Endothelial cell of umbilical vein (primary cell): ENCODE measurements at regions not wholly inside any gene's neighbourhood (a gene's known extent, or its start where the extent isn't known, plus 50 kb on each side); places are given as distances from the start of the nearest gene placed in this dataset.

Experiments used
- BruUV-seq: library from RNA; stranded (reverse); fragments of 400-500 nt; replicated peaks from 2 replicates; lab custom pipeline; 2021; lab: Mats Ljungman, UMichigan
- CTCF ChIA-PET: fragments of 300-600, 350-600 bp; sonication (Branson Sonifier 250); formaldehyde crosslinking; loops from one replicate; lab custom pipeline; 2021; ENCODE audit warnings: antibody characterized with exemption, inconsistent platforms; lab: Charles Lee
- POLR2A ChIA-PET: fragments of 300-600, 350-600 bp; sonication (Branson Sonifier 250); formaldehyde crosslinking; loops from one replicate; lab custom pipeline; 2021; ENCODE audit warnings: antibody characterized with exemption, inconsistent platforms; lab: Charles Lee
- DNase-seq: peaks from one replicate; pipeline ENCODE4 v3.0.0-alpha.2; 2011; ENCODE audit warnings: low read depth, low spot score
- FAIRE-seq: peaks from 2 replicates; lab custom pipeline; 2011; peaks lifted over from hg19 to GRCh38; lab: Jason Lieb, UNC
- H2AFZ ChIP-seq: 2 replicates; pipeline ENCODE4 v1.6.0; 2012; ENCODE audit warnings: low read depth, low read length, control low read depth, inconsistent platforms
- H3K27ac ChIP-seq: 2 replicates; pipeline ENCODE4 v1.5.1; 2011; ENCODE audit warnings: low read depth, mild to moderate bottlenecking, control low read depth, low read length, moderate library complexity; ENCODE audit not compliant: insufficient read depth
- H3K27me3 ChIP-seq, 2 experiments: 2 replicates each; pipeline versions ENCODE4 v1.6.0 to v1.6.1; 2011; ENCODE audit warnings: low read length in 2 of 2, mixed read lengths in 1 of 2; ENCODE audit not compliant: control insufficient read depth in 2 of 2, insufficient read depth in 2 of 2
- H3K36me3 ChIP-seq, 2 experiments: 2 replicates in 1 of 2; 3 replicates in 1 of 2; pipeline ENCODE4 v1.5.1; 2011; ENCODE audit warnings: low read length in 2 of 2, mild to moderate bottlenecking in 1 of 2, moderate library complexity in 1 of 2; ENCODE audit not compliant: control insufficient read depth in 2 of 2, insufficient read depth in 2 of 2; ENCODE audit errors: extremely low read depth in 1 of 2
- H3K4me1 ChIP-seq: 3 replicates; pipeline ENCODE4 v1.5.1; 2011; ENCODE audit warnings: mild to moderate bottlenecking, low read length; ENCODE audit not compliant: control insufficient read depth, insufficient read depth; ENCODE audit errors: extremely low read depth
- H3K4me2 ChIP-seq: 2 replicates; pipeline ENCODE4 v1.6.1; 2011; ENCODE audit warnings: low read length, control low read depth, mixed read lengths; ENCODE audit not compliant: insufficient read depth
- H3K4me3 ChIP-seq, 3 experiments: fragments of 200-600 bp in 1 of 3; sonication (generic), shearing (Covaris generic) in 1 of 3; replicated peaks in 1 of 3; 2 replicates each; pipeline ENCODE4 v1.5.1; 2011 to 2016; ENCODE audit warnings: control low read depth in 3 of 3, low read length in 3 of 3, mild to moderate bottlenecking in 2 of 3, inconsistent platforms in 1 of 3, low read depth in 1 of 3, moderate library complexity in 1 of 3; ENCODE audit not compliant: insufficient read depth in 1 of 3
- H3K79me2 ChIP-seq: 2 replicates; pipeline ENCODE4 v1.6.0; 2012; ENCODE audit warnings: low read length, inconsistent platforms; ENCODE audit not compliant: control insufficient read depth, insufficient read depth
- H3K9ac ChIP-seq: replicated peaks from 2 replicates; pipeline ENCODE3; 2011; ENCODE audit warnings: low read length, control low read depth; ENCODE audit not compliant: insufficient read depth; ENCODE audit errors: extremely low read depth
- H3K9me1 ChIP-seq: replicated peaks from 3 replicates; pipeline ENCODE4 v1.6.0; 2011; ENCODE audit warnings: mild to moderate bottlenecking, low read length; ENCODE audit not compliant: control insufficient read depth, insufficient read depth; ENCODE audit errors: extremely low read depth
- H3K9me3 ChIP-seq: replicated peaks from 2 replicates; pipeline ENCODE4 v1.5.1; 2012; ENCODE audit warnings: low read length, inconsistent platforms; ENCODE audit not compliant: control insufficient read depth, insufficient read depth
- H4K20me1 ChIP-seq: replicated peaks from 2 replicates; pipeline ENCODE3; 2011; ENCODE audit warnings: mild to moderate bottlenecking, low read length; ENCODE audit not compliant: control insufficient read depth, insufficient read depth; ENCODE audit errors: extremely low read depth
- EZH2 ChIP-seq: IDR thresholded peaks from 2 replicates; pipeline ENCODE4 v1.6.1; 2012; ENCODE audit warnings: borderline replicate concordance, low read depth, mild to moderate bottlenecking, moderate library complexity, low read length, inconsistent platforms; ENCODE audit not compliant: severe bottlenecking
- FOS ChIP-seq: IDR thresholded peaks from 2 replicates; pipeline ENCODE4 v1.6.1; 2011; ENCODE audit warnings: mild to moderate bottlenecking, low read length, moderate library complexity, borderline replicate concordance; ENCODE audit not compliant: insufficient read depth
- GATA2 ChIP-seq: IDR thresholded peaks from 2 replicates; pipeline ENCODE4 v1.7.0; 2011; ENCODE audit warnings: low read depth, mild to moderate bottlenecking, moderate library complexity, mixed read lengths, low read length; ENCODE audit not compliant: insufficient read length, insufficient read depth
- JUN ChIP-seq: IDR thresholded peaks from 2 replicates; pipeline ENCODE4 v1.6.1; 2011; ENCODE audit warnings: borderline replicate concordance, low read depth; ENCODE audit not compliant: insufficient read length, insufficient read depth
- MYC ChIP-seq: IDR thresholded peaks from one replicate; pipeline ENCODE4 v1.6.1; 2011; ENCODE audit warnings: mild to moderate bottlenecking, low read depth, low read length
- POLR2A ChIP-seq: IDR thresholded peaks from 2 replicates; pipeline ENCODE4 v1.6.1; 2012; ENCODE audit warnings: low read depth, mild to moderate bottlenecking, control low read depth, low read length
- POLR2AphosphoS5 ChIP-seq: IDR thresholded peaks from 2 replicates; pipeline ENCODE4 v1.6.1; 2012; ENCODE audit warnings: low read depth, mild to moderate bottlenecking, control low read depth, low read length, moderate library complexity; ENCODE audit not compliant: insufficient read depth
- dilution Hi-C: fragments of 300-500 bp; cut with MboI; formaldehyde crosslinking; loops from one replicate; pipeline ENCODE4 v1.15.0; 2019; ENCODE audit warnings: low sequenced_read_pairs; ENCODE audit not compliant: extremely low pct_ligation_motif_present
- intact Hi-C: fragments of 100-400 bp; cut with micrococcal nuclease; formaldehyde crosslinking; loops from one replicate; pipeline ENCODE4 v1.10.0; 2022
- TF ChIP-seq, protein P1 (sequence below): IDR thresholded peaks from 2 replicates; pipeline ENCODE4 v1.6.1; 2011; ENCODE audit not compliant: insufficient read depth, insufficient read length
- TF ChIP-seq, protein P2 (sequence below), 2 donors: IDR thresholded peaks; 1 replicate in 1 of 2; 2 replicates in 1 of 2; pipeline ENCODE4 v1.5.1; 2011; ENCODE audit warnings: low read length in 2 of 2, mild to moderate bottlenecking in 2 of 2, moderate library complexity in 2 of 2, control low read depth in 1 of 2, inconsistent platforms in 1 of 2, low read depth in 1 of 2; ENCODE audit not compliant: insufficient read depth in 1 of 2; ENCODE audit errors: extremely low read depth in 1 of 2

DNA sequence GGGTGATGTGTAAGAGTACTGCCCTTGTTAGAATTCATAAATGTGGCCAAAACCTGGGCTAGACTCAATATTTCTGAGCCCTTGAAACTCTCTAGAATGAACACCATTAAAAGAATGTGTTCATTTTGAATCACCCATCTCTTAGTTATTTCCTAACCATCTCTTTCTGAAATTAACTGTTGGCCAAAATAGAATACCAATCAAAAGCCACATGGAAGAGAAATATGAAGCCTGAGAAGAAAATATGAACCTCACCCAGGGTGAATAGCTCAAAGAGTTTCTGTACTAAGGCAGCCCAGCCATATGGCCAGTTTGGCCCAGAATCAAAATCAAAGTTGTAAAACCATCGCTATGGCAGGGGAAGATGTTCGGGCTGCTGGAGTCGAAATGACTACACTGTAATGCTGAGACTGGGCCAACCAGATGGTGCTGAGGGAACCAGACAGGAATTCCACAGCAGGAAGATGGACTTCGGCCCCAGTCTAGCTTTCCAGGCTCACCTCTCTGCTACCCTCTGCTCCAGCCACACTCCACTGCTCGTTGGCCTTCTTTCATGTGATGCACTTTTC is 154.3 kb upstream of the ZFHX3 start:
- peaks cover 0 to 9% of the 10 kb centered on the region in 2 experiments for H3K27me3 ChIP-seq
- dilution Hi-C loops: no loop called here
- H3K4me3 ChIP-seq: no peak overlapping the region
- no peak overlapping the region for H3K9ac ChIP-seq
- TF ChIP-seq, protein P1, sequence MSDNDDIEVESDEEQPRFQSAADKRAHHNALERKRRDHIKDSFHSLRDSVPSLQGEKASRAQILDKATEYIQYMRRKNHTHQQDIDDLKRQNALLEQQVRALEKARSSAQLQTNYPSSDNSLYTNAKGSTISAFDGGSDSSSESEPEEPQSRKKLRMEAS: no peak
- no peak for TF ChIP-seq POLR2AphosphoS5
- TF ChIP-seq, protein P2, sequence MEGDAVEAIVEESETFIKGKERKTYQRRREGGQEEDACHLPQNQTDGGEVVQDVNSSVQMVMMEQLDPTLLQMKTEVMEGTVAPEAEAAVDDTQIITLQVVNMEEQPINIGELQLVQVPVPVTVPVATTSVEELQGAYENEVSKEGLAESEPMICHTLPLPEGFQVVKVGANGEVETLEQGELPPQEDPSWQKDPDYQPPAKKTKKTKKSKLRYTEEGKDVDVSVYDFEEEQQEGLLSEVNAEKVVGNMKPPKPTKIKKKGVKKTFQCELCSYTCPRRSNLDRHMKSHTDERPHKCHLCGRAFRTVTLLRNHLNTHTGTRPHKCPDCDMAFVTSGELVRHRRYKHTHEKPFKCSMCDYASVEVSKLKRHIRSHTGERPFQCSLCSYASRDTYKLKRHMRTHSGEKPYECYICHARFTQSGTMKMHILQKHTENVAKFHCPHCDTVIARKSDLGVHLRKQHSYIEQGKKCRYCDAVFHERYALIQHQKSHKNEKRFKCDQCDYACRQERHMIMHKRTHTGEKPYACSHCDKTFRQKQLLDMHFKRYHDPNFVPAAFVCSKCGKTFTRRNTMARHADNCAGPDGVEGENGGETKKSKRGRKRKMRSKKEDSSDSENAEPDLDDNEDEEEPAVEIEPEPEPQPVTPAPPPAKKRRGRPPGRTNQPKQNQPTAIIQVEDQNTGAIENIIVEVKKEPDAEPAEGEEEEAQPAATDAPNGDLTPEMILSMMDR (IDR thresholded peaks at IDR 0.05; ENCODE audit: extremely low read depth in 1 of 2, insufficient read depth in 1 of 2, low read depth in 1 of 2, low read length in 2 of 2): no peak
- TF ChIP-seq EZH2: no peak
- no peak for TF ChIP-seq MYC
- no peak for TF ChIP-seq JUN
- no peak for TF ChIP-seq POLR2A
- no peak for TF ChIP-seq GATA2
- TF ChIP-seq FOS: no peak
- H3K79me2 ChIP-seq: no peaks in the 10 kb centered on the region
- no TSS peak for BruUV-seq
- H3K9me3 ChIP-seq: no peaks in the 10 kb centered on the region
- peaks cover 3% of the 10 kb centered on the region for H3K4me1 ChIP-seq
- no peak for DNase-seq
- no peaks in the 10 kb centered on the region for H3K36me3 ChIP-seq
- FAIRE-seq: no peak
- ChIA-PET CTCF (interaction anchor here (0.6 to 1.1 kb wide), 3 partner anchors 12 to 388 kb away, joined by 3 to 4 read pairs (median 4); no protein-coding TSS in a partner anchor), POLR2A (no interaction called here)
- intact Hi-C loops: no loop called here
- H2AFZ ChIP-seq: no peak overlapping the region
- no peaks in the 10 kb centered on the region for H4K20me1 ChIP-seq
- H3K4me2 ChIP-seq: no peak overlapping the region
- H3K9me1 ChIP-seq: no peaks in the 10 kb centered on the region
- no peak overlapping the region for H3K27ac ChIP-seq
